H1 (cell line): ENCODE measurements at regions not wholly inside any gene's neighbourhood (a gene's known extent, or its start where the extent isn't known, plus 50 kb on each side); places are given as distances from the start of the nearest gene placed in this dataset.

ENCODE experiments used
- CTCF ChIA-PET: fragments of 300-600 bp; sonication (Branson Sonifier 250); formaldehyde crosslinking; loops from one replicate; lab custom pipeline; 2021; ENCODE audit not compliant: partially characterized antibody; lab: Charles Lee
- POLR2A ChIA-PET: fragments of 300-600 bp; sonication (Branson Sonifier 250); formaldehyde crosslinking; loops from one replicate; lab custom pipeline; 2021; ENCODE audit warnings: inconsistent platforms; ENCODE audit not compliant: partially characterized antibody; lab: Charles Lee
- DNase-seq, 2 experiments: peaks; one replicate each; pipeline versions ENCODE4 v3.0.0 to v3.0.0-alpha.2; 2010 to 2022; ENCODE audit warnings: low spot score in 2 of 2, low read depth in 1 of 2, mixed read lengths in 1 of 2
- FAIRE-seq: peaks from 2 replicates; lab custom pipeline; 2011; peaks lifted over from hg19 to GRCh38; lab: Jason Lieb, UNC
- H2AFZ ChIP-seq: 2 replicates; pipeline ENCODE4 v1.8.1; 2012; ENCODE audit warnings: low read length, inconsistent platforms
- H2AK5ac ChIP-seq: 2 replicates; pipeline ENCODE4 v1.6.1; 2013; ENCODE audit warnings: low read depth, low read length
- H2BK120ac ChIP-seq: replicated peaks from 2 replicates; pipeline ENCODE3; 2013; ENCODE audit warnings: low read depth, low read length, inconsistent platforms
- H2BK12ac ChIP-seq: 2 replicates; pipeline ENCODE4 v1.6.1; 2013; ENCODE audit warnings: low read depth, low read length
- H2BK15ac ChIP-seq: 2 replicates; pipeline ENCODE4 v1.6.1; 2013; ENCODE audit warnings: low read length
- H2BK20ac ChIP-seq: 2 replicates; pipeline ENCODE4 v1.6.1; 2013; ENCODE audit warnings: low read length
- H2BK5ac ChIP-seq: 2 replicates; pipeline ENCODE4 v1.6.1; 2013; ENCODE audit warnings: low read depth, low read length
- H3K14ac ChIP-seq: 2 replicates; pipeline ENCODE4 v1.6.1; 2013; ENCODE audit warnings: inconsistent platforms; ENCODE audit not compliant: insufficient read length
- H3K18ac ChIP-seq: 2 replicates; pipeline ENCODE4 v1.6.1; 2013; ENCODE audit warnings: low read length; ENCODE audit errors: extremely low read depth
- H3K23ac ChIP-seq: 2 replicates; pipeline ENCODE4 v1.6.1; 2013; ENCODE audit warnings: inconsistent platforms; ENCODE audit not compliant: insufficient read length
- H3K23me2 ChIP-seq: 2 replicates; pipeline ENCODE4 v1.6.1; 2013; ENCODE audit warnings: low read depth, low read length
- H3K27ac ChIP-seq: 2 replicates; pipeline ENCODE4 v1.6.1; 2011; ENCODE audit warnings: low read depth, low read length, inconsistent platforms
- H3K27me3 ChIP-seq, 4 experiments: replicated peaks in 1 of 4; 1 replicate in 1 of 4; 2 replicates in 3 of 4; pipeline versions ENCODE4 v1.6.1 to v1.8.1; 2011 to 2013; ENCODE audit warnings: low read length in 3 of 4, mild to moderate bottlenecking in 3 of 4, inconsistent platforms in 2 of 4, mixed read lengths in 2 of 4, moderate library complexity in 1 of 4; ENCODE audit not compliant: control insufficient read depth in 3 of 4, insufficient read depth in 3 of 4; ENCODE audit errors: extremely low read depth in 1 of 4
- H3K36me3 ChIP-seq, 4 experiments: 2 replicates each; pipeline versions ENCODE4 v1.6.1 to v1.8.1; 2011 to 2013; ENCODE audit warnings: mild to moderate bottlenecking in 4 of 4, low read length in 3 of 4, moderate library complexity in 2 of 4, control low read depth in 1 of 4, inconsistent platforms in 1 of 4; ENCODE audit not compliant: insufficient read depth in 4 of 4, control insufficient read depth in 2 of 4
- H3K4ac ChIP-seq: replicated peaks from 2 replicates; pipeline ENCODE3; 2013; ENCODE audit warnings: low read length, low read depth, mixed read lengths, inconsistent platforms; ENCODE audit not compliant: insufficient read length
- H3K4me1 ChIP-seq, 4 experiments: replicated peaks in 1 of 4; 1 replicate in 1 of 4; 2 replicates in 3 of 4; pipeline versions ENCODE4 v1.6.1 to v1.8.1; 2011 to 2013; ENCODE audit warnings: low read length in 3 of 4, inconsistent platforms in 2 of 4, mixed read lengths in 1 of 4; ENCODE audit not compliant: insufficient read depth in 4 of 4, control insufficient read depth in 3 of 4
- H3K4me2 ChIP-seq, 2 experiments: 2 replicates each; pipeline versions ENCODE4 v1.6.1 to v1.8.1; 2011 to 2013; ENCODE audit warnings: low read depth in 2 of 2, low read length in 2 of 2, control low read depth in 1 of 2, inconsistent platforms in 1 of 2, mild to moderate bottlenecking in 1 of 2; ENCODE audit not compliant: insufficient read depth in 1 of 2
- H3K4me3 ChIP-seq, 4 experiments: fragments of 200-600, 300-600 bp in 1 of 4; sonication (generic), shearing (Covaris generic), sonication (Bioruptor Twin) in 1 of 4; 2 replicates each; pipeline versions ENCODE4 v1.5.1 to v1.8.1; 2011 to 2016; ENCODE audit warnings: low read length in 4 of 4, low read depth in 3 of 4, control low read depth in 2 of 4, inconsistent platforms in 2 of 4, mild to moderate bottlenecking in 2 of 4, mixed read lengths in 1 of 4, moderate library complexity in 1 of 4; ENCODE audit not compliant: insufficient read depth in 2 of 4; ENCODE audit errors: extremely low read depth in 1 of 4
- H3K56ac ChIP-seq: replicated peaks from 2 replicates; pipeline ENCODE3; 2013; ENCODE audit warnings: low read depth, mild to moderate bottlenecking, mixed read lengths, low read length, inconsistent platforms; ENCODE audit not compliant: insufficient read length
- H3K79me1 ChIP-seq: 2 replicates; pipeline ENCODE4 v1.6.1; 2013; ENCODE audit warnings: low read depth, low read length, control low read depth
- H3K79me2 ChIP-seq, 2 experiments: 2 replicates each; pipeline versions ENCODE4 v1.6.1 to v1.8.1; 2012 to 2013; ENCODE audit warnings: low read length in 2 of 2, mild to moderate bottlenecking in 2 of 2, inconsistent platforms in 1 of 2; ENCODE audit not compliant: insufficient read depth in 2 of 2, control insufficient read depth in 1 of 2
- H3K9ac ChIP-seq, 4 experiments: replicated peaks in 1 of 4; 1 replicate in 1 of 4; 2 replicates in 3 of 4; pipeline versions ENCODE4 v1.6.1 to v1.8.1; 2011 to 2013; ENCODE audit warnings: low read depth in 3 of 4, low read length in 3 of 4, control low read depth in 2 of 4, mild to moderate bottlenecking in 2 of 4, moderate library complexity in 2 of 4, inconsistent platforms in 1 of 4; ENCODE audit errors: extremely low read depth in 1 of 4
- H3K9me3 ChIP-seq, 2 experiments: 2 replicates each; pipeline versions ENCODE4 v1.6.1 to v1.8.1; 2012 to 2013; ENCODE audit warnings: mild to moderate bottlenecking in 2 of 2, moderate library complexity in 2 of 2, control low read depth in 1 of 2, inconsistent platforms in 1 of 2, low read depth in 1 of 2, low read length in 1 of 2, mixed read lengths in 1 of 2; ENCODE audit not compliant: insufficient read depth in 2 of 2
- H4K20me1 ChIP-seq, 2 experiments: replicated peaks in 1 of 2; 2 replicates each; pipeline versions ENCODE3 to v1.8.1; 2011 to 2013; ENCODE audit warnings: inconsistent platforms in 2 of 2, low read length in 2 of 2, mild to moderate bottlenecking in 1 of 2; ENCODE audit not compliant: insufficient read depth in 2 of 2, control insufficient read depth in 1 of 2
- H4K5ac ChIP-seq: 2 replicates; pipeline ENCODE4 v1.6.1; 2013; ENCODE audit warnings: low read length, low read depth, mixed read lengths, inconsistent platforms; ENCODE audit not compliant: insufficient read length
- H4K8ac ChIP-seq: 2 replicates; pipeline ENCODE4 v1.8.0; 2013; ENCODE audit warnings: mild to moderate bottlenecking, moderate library complexity, low read length, inconsistent platforms; ENCODE audit not compliant: insufficient read depth; ENCODE audit errors: extremely low read depth
- H4K91ac ChIP-seq: replicated peaks from 2 replicates; pipeline ENCODE3; 2013; ENCODE audit warnings: low read length, mixed read lengths, inconsistent platforms; ENCODE audit not compliant: insufficient read length
- POLR2A ChIP-seq, 2 experiments: IDR thresholded peaks; 1 replicate in 1 of 2; 2 replicates in 1 of 2; pipeline ENCODE4 v1.6.1; 2011; ENCODE audit warnings: low read depth in 2 of 2, low read length in 2 of 2, mild to moderate bottlenecking in 2 of 2; ENCODE audit errors: control extremely low read depth in 1 of 2
- POLR2AphosphoS5 ChIP-seq: IDR thresholded peaks from 2 replicates; pipeline ENCODE4 v1.6.1; 2011; ENCODE audit warnings: low read depth, low read length
- SRF ChIP-seq: IDR thresholded peaks from 2 replicates; pipeline ENCODE4 v1.6.1; 2011; ENCODE audit warnings: mild to moderate bottlenecking, low read depth, low read length, moderate library complexity
- WGBS, 2 experiments: shearing (Covaris generic) in 1 of 2; methylation state at CpG; one replicate each; pipeline versions ENCODE4 v1.1.6 to v1.1.7; 2013 to 2015; ENCODE audit warnings: low lambda C conversion rate in 2 of 2, mixed read lengths in 2 of 2, inconsistent platforms in 1 of 2, low coverage in 1 of 2, missing lambda C conversion rate in 1 of 2; ENCODE audit not compliant: insufficient replicate concordance in 2 of 2, insufficient coverage in 1 of 2, insufficient read length in 1 of 2; ENCODE audit errors: extremely low coverage in 1 of 2, missing lambda C conversion rate in 1 of 2; 5-methylcytosine and 5-hydroxymethylcytosine counted together

- H3K4me1 ChIP-seq = peaks cover 0 to 8% (median 3%) of the 10 kb centered on the region in 4 experiments; a peak in 5 of 7 replicates
- no peak overlapping the region for H3K18ac ChIP-seq
- H3K4me2 ChIP-seq = no peak overlapping the region
- CTCF ChIA-PET = no interaction called here
- DNase-seq (no peak), FAIRE-seq (no peak)
- H3K27me3 ChIP-seq = no peaks in the 10 kb centered on the region
- H2BK5ac ChIP-seq = no peak overlapping the region
- no peak overlapping the region for H2BK20ac ChIP-seq
- no peak overlapping the region for H3K4ac ChIP-seq
- H3K79me1 ChIP-seq = no peaks in the 10 kb centered on the region
- no peak overlapping the region for H2BK120ac ChIP-seq
- no peak overlapping the region for H3K56ac ChIP-seq
- H3K9ac ChIP-seq = no peak overlapping the region
- no peak overlapping the region for H3K14ac ChIP-seq
- H4K8ac ChIP-seq = no peak overlapping the region
- no peak overlapping the region for H2AFZ ChIP-seq
- H2BK15ac ChIP-seq = no peak overlapping the region
- TF ChIP-seq POLR2AphosphoS5 (peak; percentile 65; the same call in 1 of the 2 replicates), SRF (no peak), POLR2A (IDR thresholded peaks at IDR 0.05; ENCODE audit: control extremely low read depth in 1 of 2, low read depth in 2 of 2, low read length in 2 of 2) (peak; percentile 3 to 34)
- no peaks in the 10 kb centered on the region for H4K20me1 ChIP-seq
- H3K27ac ChIP-seq = no peak overlapping the region
- H3K4me3 ChIP-seq = no peak overlapping the region
- peaks cover 3 to 11% of the 10 kb centered on the region in 2 experiments; a peak in 2 of 4 replicates for H3K9me3 ChIP-seq
- POLR2A ChIA-PET = interaction anchor here (1.0 to 2.4 kb wide), 3 partner anchors 11 to 16 kb away, joined by 3 to 8 read pairs (median 3); no protein-coding TSS in a partner anchor
- H4K5ac ChIP-seq = no peak overlapping the region
- H4K91ac ChIP-seq = no peak overlapping the region
- peaks cover 0 to 74% (median 25%) of the 10 kb centered on the region in 4 experiments; a peak in 6 of 8 replicates for H3K36me3 ChIP-seq
- no peak overlapping the region for H2AK5ac ChIP-seq
- no peaks in the 10 kb centered on the region for H3K23me2 ChIP-seq
- peaks cover 0 to 13% of the 10 kb centered on the region in 2 experiments; a peak in 2 of 4 replicates for H3K79me2 ChIP-seq
- WGBS, 2 experiments = 80% methylated on average over 1 of the region's 1 CpG; no CpG with 5 or more reads in 1 of the 2 experiments
- no peak overlapping the region for H2BK12ac ChIP-seq
- H3K23ac ChIP-seq = no peak overlapping the region
Observed at GRCh38 chr9:74094766-74095165, 402.4 kb upstream of the RORB start.
